HG03159 (cell line): ENCODE measurements at regions not wholly inside any gene's neighbourhood (a gene's known extent, or its start where the extent isn't known, plus 50 kb on each side); places are given as distances from the start of the nearest gene placed in this dataset.

ENCODE experiments used
- ATAC-seq: cut with Tn5 transposase; IDR thresholded peaks from one replicate; pipeline ENCODE4 v1.9.1; 2021; ENCODE audit warnings: mild to moderate bottlenecking, moderate library complexity; ENCODE audit not compliant: unreplicated experiment

- no peak for ATAC-seq
Observed at GRCh38 chr3:132183811-132184210, 133.4 kb upstream of the ACP3 start.

GRCh38 chr3:132187746-132188145, 129.5 kb upstream of the ACP3 start:
- no peak for ATAC-seq

GRCh38 chr3:132189601-132190000, 127.6 kb upstream of the ACP3 start:
- no peak for ATAC-seq

GRCh38 chr3:132196113-132196512, 121.1 kb upstream of the ACP3 start:
- ATAC-seq = no peak

- no peak for ATAC-seq
Observed at GRCh38 chr3:132198516-132198915, 118.7 kb upstream of the ACP3 start.

GRCh38 chr3:132199451-132199850, 117.8 kb upstream of the ACP3 start:
- no peak for ATAC-seq

- ATAC-seq = no peak
Observed at GRCh38 chr3:132202586-132202985, 114.6 kb upstream of the ACP3 start.

GRCh38 chr3:132203889-132204596, 113.2 kb upstream of the ACP3 start:
- no peak for ATAC-seq

- no peak for ATAC-seq
Observed at GRCh38 chr3:132205609-132206008, 111.6 kb upstream of the ACP3 start.

- no peak for ATAC-seq
Observed at GRCh38 chr3:132209855-132210254, 107.4 kb upstream of the ACP3 start.

GRCh38 chr3:132210476-132211346, 106.5 kb upstream of the ACP3 start:
- ATAC-seq = no peak

- no peak for ATAC-seq
Observed at GRCh38 chr3:132211896-132212295, 105.3 kb upstream of the ACP3 start.

GRCh38 chr3:132218817-132219755, 98.1 kb upstream of the ACP3 start:
- no peak for ATAC-seq

GRCh38 chr3:132220986-132221385, 96.2 kb upstream of the ACP3 start:
- ATAC-seq = no peak

GRCh38 chr3:132222868-132223538, 94.2 kb upstream of the ACP3 start:
- ATAC-seq = no peak

- ATAC-seq = no peak
Observed at GRCh38 chr3:132225664-132226063, 91.5 kb upstream of the ACP3 start.

- ATAC-seq = no peak
Observed at GRCh38 chr3:132228923-132229322, 88.3 kb upstream of the ACP3 start.

- no peak for ATAC-seq
Observed at GRCh38 chr3:132229641-132230040, 87.6 kb upstream of the ACP3 start.

- no peak for ATAC-seq
Observed at GRCh38 chr3:132230156-132231000, 86.8 kb upstream of the ACP3 start.

GRCh38 chr3:132231633-132232032, 85.6 kb upstream of the ACP3 start:
- ATAC-seq = no peak
